NCI-H2081 (cell line): ENCODE measurements at regions not wholly inside any gene's neighbourhood (a gene's known extent, or its start where the extent isn't known, plus 50 kb on each side); places are given as distances from the start of the nearest gene placed in this dataset.
"Not testable (repeated sequence)": the region's sequence is repeated elsewhere in the genome, so short reads cannot be mapped to it uniquely, and the experiment has no call there.

Source experiments
- DNase-seq, 2 experiments: peaks; one replicate each; lab custom pipeline; 2025; lab: John Stamatoyannopoulos, UW

DNA sequence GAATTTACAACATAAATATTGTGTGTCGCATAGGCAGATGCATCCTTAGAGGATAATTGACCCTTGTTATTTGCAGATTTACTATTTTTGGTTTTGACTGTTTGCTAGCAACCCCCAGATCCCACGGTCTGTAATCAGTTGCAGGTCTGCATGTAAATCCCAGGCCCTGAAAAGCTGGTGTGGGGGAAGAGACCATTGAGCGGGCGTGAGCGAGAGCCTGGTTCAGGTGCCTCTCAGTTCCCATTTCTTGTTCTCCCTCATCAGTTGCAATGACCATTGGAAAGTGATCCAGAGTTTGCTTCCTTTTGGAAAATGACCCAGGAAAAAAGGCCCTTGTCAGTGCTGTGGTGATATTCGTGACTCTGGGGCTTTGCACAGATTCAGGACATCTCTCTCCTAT, 238.9 kb downstream of the UACA start:
- no peak for DNase-seq

- DNase-seq, result no peak
These were observed 239.7 kb downstream of the UACA start for GRCh38 chr15:70523616-70524015.

DNA sequence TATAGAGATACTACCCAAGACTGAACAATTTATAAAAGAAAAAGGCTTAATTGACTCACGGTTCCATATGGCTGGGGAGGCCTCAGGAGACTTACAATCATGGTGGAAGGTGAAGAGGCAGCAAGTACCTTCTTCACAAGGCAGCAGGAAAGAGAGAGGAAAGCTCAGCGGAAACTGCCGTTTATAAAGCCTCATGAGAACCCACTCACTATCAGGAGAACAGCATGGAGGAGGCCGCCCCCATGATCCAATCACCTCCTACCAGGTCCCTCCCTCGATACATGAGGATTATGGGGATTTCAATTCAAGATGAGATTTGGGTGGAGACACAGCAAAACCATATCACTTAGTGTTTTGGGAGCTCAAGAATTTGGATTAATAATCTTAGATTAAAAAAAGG, 240.2 kb downstream of the UACA start:
- DNase-seq, result no peak

- DNase-seq, result no peak
These were observed 240.9 kb downstream of the UACA start for GRCh38 chr15:70522323-70522966.

DNA sequence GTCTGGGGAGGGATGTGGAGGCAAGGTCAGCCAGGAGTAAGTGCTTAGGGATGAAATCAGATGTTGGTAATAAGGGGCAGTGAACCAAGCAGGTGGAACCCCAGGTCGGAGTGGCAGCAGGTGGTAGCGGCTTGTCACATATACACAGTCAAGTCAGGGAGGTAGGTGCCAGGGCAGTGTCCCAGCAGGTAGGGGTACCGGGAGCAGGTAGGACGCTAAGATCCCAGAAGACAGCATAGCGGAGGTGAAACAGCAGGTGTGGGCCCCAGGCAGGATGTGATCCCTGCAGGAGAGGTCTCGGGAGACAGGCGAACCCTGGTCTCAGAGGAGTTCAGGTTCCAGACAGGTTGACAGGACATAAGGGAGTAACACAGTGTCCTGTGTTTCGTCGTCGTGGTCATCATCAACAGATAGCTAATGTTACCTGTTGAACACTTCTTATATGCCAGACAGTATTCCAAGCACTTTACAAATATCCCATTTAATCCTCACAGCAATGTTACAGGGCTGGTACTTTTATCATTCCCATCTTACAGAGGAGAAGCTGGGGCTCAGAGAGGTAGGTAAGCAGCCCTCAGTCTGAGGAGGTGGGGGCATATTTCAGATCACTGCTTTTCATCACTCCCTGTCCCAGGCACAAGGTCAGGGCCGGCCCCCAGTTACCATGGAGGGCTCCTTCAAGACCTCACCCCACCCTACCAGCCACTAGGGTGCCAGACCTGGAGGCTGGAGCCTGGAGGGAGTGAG, 241.6 kb downstream of the UACA start:
- no peak for DNase-seq

GRCh38 chr15:70519616-70520015, 243.7 kb downstream of the UACA start:
- no peak for DNase-seq

- no peak for DNase-seq
These were observed 244.4 kb downstream of the UACA start for GRCh38 chr15:70519004-70519365.

GRCh38 chr15:70518201-70519003, 245.0 kb downstream of the UACA start:
- no peak for DNase-seq

DNA sequence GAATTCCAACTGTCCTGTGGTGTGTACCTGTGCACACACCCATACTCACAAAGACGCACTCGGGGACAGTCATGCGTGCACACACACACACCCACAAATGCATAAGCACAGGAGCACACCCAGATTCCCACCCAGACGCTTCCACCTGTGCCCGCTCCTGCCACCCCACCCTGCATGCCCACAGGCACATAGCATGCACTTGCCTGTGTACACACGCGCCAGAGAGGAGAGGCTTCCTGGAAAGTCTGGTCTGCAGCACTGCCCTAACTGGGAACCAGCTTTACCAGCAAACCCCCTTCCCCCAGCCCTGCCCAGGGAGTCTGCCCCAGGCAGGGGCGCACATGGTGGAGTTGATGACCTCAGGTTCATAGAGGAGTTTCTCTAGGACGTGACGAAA, 246.2 kb downstream of the UACA start:
- DNase-seq, result no peak

DNA sequence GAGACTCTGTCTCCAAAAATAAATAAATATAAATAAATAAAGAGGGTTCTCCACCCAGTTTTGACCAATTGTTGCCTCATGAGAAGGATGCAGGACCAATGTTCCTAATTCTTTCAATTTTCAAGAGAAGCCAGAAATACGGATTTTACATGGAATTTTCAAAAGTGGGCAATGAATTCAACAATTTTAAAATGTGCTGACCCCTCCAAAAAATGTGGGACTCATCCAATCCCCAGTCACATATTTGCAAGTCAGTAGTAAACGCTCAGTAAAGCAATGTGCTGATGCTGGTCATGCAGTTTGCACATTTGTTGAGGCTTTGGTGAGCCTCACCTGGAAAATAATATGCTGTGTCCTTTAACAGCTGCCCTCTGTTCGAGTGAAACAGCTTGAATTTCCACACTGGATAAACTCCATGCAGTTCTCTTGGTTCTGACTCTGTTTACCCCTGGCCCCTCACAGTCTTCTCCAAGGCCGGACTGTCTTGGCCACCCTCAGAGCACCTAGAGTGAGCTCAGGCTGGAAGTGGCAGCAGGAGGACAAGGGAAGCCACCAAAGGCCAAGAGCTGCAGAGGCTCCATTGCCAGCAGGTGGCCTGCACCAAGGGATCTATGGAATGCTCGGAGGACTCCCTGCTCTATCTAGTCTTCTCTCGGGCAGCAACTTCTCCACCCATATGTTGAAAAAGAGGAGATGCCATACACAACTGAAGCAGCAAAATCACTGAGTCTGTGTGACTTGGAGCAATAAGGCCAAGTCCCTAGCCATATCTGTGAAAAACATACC, 246.8 kb downstream of the UACA start:
- DNase-seq, result no peak

- no peak for DNase-seq
These were observed 249.1 kb downstream of the UACA start for GRCh38 chr15:70514251-70514650.

GRCh38 chr15:70513819-70514218, 249.5 kb downstream of the UACA start:
- no peak for DNase-seq

DNA sequence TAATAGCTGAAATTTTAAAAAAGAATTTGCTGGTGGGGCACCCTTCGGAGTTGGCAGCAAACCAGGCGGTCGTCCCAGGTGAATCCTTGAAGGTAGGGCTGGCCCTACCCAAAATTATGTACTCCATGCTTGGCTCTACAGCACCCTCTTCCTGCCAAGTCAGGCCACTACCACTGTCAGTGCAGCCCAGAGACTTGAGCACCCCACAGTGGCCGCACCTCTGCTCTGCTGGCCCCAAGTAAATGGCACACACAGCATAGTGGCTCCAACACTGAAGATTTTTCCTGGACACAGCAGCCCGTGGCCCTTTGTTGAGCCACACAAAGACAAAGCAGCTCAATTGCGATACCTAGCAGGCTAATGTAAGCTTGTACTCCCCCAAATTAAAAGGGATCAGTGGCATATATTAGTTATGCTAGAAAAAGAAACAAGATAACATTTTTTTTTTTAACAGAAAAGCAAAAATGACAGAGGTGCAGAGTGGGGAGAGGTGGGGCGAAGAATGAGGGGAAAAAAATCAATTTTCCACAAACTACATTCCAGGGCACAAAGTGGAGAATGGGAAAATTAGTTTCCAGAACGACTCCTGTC, 250.5 kb downstream of the UACA start:
- peak; percentile 29 to 53 for DNase-seq

GRCh38 chr15:70511972-70512587, 251.3 kb downstream of the UACA start:
- not testable (repeated sequence) for DNase-seq

GRCh38 chr15:70510433-70510832, 252.9 kb downstream of the UACA start:
- DNase-seq, result no peak

- no peak for DNase-seq
These were observed 253.6 kb downstream of the UACA start for GRCh38 chr15:70509731-70510143.

GRCh38 chr15:70509282-70509662, 254.1 kb downstream of the UACA start:
- DNase-seq, result no peak

DNA sequence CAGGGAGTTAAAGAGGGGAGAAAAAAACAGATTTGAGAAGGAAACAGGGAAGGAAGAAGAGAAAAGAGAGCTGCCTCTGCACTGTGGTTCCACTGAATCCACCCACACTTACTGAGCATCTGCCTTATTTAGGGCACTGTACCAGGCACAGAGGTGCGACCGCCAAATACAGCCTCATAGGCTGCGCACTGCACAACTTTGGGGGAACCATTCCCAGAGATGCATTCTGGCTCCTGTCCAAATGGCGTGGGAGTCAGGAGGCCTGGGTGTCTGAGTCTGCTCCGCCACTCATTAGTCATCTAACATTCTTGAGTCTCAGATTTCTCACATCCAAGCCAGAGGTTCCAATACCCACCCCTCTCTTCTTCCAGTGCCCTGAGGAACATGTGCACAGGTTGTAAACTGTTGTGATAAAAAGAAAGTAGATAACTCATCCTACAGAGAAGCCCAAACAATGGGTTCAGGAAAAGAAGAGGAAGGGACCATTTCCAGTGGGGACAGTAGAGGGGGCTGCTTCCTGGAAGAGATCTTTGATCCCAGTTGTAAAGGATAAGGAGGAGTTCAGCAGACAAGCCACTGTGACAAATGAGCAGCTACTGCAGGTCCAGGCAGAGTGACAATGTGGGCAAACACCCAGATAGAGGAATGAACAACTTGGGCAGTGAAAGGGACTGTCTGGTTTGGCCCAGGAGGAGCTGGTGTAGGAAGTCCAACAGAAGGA, 254.6 kb downstream of the UACA start:
- no peak for DNase-seq

DNA sequence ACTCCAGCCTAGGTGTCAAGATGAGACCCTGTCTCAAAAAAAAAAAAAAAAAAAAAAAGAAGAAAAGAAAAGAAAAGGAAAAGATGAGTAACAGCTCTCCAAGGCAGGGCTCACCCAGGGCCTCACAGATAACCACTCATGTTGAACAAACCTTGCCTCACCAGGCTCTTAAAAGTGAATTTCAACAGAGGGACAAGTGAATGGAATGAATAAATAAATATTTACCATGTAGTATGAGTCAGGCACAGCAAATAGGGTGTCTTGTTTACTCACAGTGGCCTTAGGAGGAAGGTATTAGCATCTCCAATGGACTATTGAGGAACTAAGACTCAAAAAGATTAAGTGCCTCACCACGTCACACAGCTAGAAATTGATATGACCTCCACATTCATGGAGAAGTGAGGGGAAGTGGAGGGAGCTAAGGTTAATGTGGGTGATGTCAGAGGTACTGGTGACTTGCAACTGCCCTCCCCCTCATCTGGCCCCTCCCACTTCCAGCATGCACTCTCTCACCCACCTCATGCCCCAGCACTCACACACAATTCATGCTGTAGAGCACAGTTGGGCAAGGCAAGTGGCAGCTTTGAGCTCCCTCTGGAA, 255.5 kb downstream of the UACA start:
- DNase-seq, result no peak
